ENCODE measurements at regions not wholly inside any gene's neighbourhood (a gene's known extent, or its start where the extent isn't known, plus 50 kb on each side); places are given as distances from the start of the nearest gene placed in this dataset.

DNA sequence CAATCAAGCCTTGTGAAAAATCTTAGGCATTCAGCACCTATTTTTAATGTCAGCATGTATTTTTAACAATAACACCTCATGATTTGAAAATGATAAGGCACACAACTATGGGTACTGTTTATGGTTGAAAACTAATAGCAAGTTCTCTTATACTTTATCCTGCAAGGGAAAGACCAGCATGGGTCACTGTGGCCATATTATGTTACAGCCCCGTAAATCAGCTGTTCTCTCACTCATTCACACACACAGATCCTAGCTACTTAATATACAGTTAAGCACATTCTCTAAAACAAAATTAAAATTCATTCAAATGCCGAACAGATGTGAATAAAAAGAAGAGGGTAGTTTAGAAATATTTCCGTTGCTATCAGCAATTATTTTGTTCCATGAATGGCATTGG is 224.4 kb downstream of the OGFRL1 start:
- TF ChIP-seq CTCF (IDR thresholded peaks at IDR 0.05), result no peak
- no peak for TF ChIP-seq ELF4 (CRISPR knock-in tag; IDR thresholded peaks at IDR 0.05; ENCODE audit: low read depth)
- no peak for TF ChIP-seq ESRRA (CRISPR knock-in tag; IDR thresholded peaks at IDR 0.05; ENCODE audit: borderline replicate concordance)
- TF ChIP-seq STAT6 (CRISPR knock-in tag; conservative IDR thresholded peaks at IDR 0.05; ENCODE audit: low read depth), result no peak
- TF ChIP-seq USF2 (CRISPR knock-in tag; IDR thresholded peaks at IDR 0.05), result no peak
- TF ChIP-seq, protein P1, sequence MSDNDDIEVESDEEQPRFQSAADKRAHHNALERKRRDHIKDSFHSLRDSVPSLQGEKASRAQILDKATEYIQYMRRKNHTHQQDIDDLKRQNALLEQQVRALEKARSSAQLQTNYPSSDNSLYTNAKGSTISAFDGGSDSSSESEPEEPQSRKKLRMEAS (CRISPR knock-in tag; IDR thresholded peaks at IDR 0.05), result no peak
- TF ChIP-seq JUN (CRISPR knock-in tag; IDR thresholded peaks at IDR 0.05), result no peak
